NOMO-1 treated with dmso at 0.1 percent for 144 hours (cell line): ENCODE measurements at regions not wholly inside any gene's neighbourhood (a gene's known extent, or its start where the extent isn't known, plus 50 kb on each side); places are given as distances from the start of the nearest gene placed in this dataset.

Source experiments
- DNase-seq: peaks from one replicate; lab custom pipeline; 2025; ENCODE audit not compliant: unreplicated experiment; lab: John Stamatoyannopoulos, UW

- DNase-seq, result no peak
Measured at GRCh38 chr3:161796312-161796711, 299.7 kb downstream of the OTOL1 start.

- DNase-seq, result no peak
Measured at GRCh38 chr3:161796780-161797179, 300.2 kb downstream of the OTOL1 start.

GRCh38 chr3:161798016-161798415, 301.4 kb downstream of the OTOL1 start:
- no peak for DNase-seq

GRCh38 chr3:161800985-161801559, 304.5 kb downstream of the OTOL1 start:
- no peak for DNase-seq

- no peak for DNase-seq
Measured at GRCh38 chr3:161818106-161818505, 321.5 kb downstream of the OTOL1 start.

GRCh38 chr3:161821591-161821990, 325.0 kb downstream of the OTOL1 start:
- no peak for DNase-seq

GRCh38 chr3:161822291-161822690, 325.7 kb downstream of the OTOL1 start:
- no peak for DNase-seq

GRCh38 chr3:161823910-161824309, 327.3 kb downstream of the OTOL1 start:
- DNase-seq, result no peak

- no peak for DNase-seq
Measured at GRCh38 chr3:161838021-161838420, 341.4 kb downstream of the OTOL1 start.

GRCh38 chr3:161848376-161848775, 351.8 kb downstream of the OTOL1 start:
- no peak for DNase-seq

GRCh38 chr3:161851941-161852566, 355.4 kb downstream of the OTOL1 start:
- DNase-seq, result no peak

GRCh38 chr3:161852744-161853143, 356.1 kb downstream of the OTOL1 start:
- DNase-seq, result no peak

- peak; percentile 2 for DNase-seq
Measured at GRCh38 chr3:161854232-161854771, 357.7 kb downstream of the OTOL1 start.

GRCh38 chr3:161859057-161859456, 362.4 kb downstream of the OTOL1 start:
- no peak for DNase-seq

GRCh38 chr3:161859865-161860450, 363.4 kb downstream of the OTOL1 start:
- DNase-seq, result no peak

- no peak for DNase-seq
Measured at GRCh38 chr3:161863775-161864174, 367.2 kb downstream of the OTOL1 start.

GRCh38 chr3:161866176-161866575, 369.6 kb downstream of the OTOL1 start:
- DNase-seq, result no peak

GRCh38 chr3:161875483-161875882, 378.9 kb downstream of the OTOL1 start:
- no peak for DNase-seq

- DNase-seq, result no peak
Measured at GRCh38 chr3:161879470-161879869, 382.9 kb downstream of the OTOL1 start.

- no peak for DNase-seq
Measured at GRCh38 chr3:161884830-161885229, 388.2 kb downstream of the OTOL1 start.

GRCh38 chr3:161890147-161890625, 393.6 kb downstream of the OTOL1 start:
- DNase-seq, result no peak

GRCh38 chr3:161893972-161894371, 397.4 kb downstream of the OTOL1 start:
- DNase-seq, result no peak
